GM18907 (cell line): ENCODE measurements at regions not wholly inside any gene's neighbourhood (a gene's known extent, or its start where the extent isn't known, plus 50 kb on each side); places are given as distances from the start of the nearest gene placed in this dataset.
"Not testable (repeated sequence)": the region's sequence is repeated elsewhere in the genome, so short reads cannot be mapped to it uniquely, and the experiment has no call there.

Source experiments
- ATAC-seq: cut with Tn5 transposase; IDR thresholded peaks from one replicate; pipeline ENCODE4 v1.9.1; 2021; ENCODE audit warnings: mild to moderate bottlenecking, moderate library complexity; ENCODE audit not compliant: unreplicated experiment

GRCh38 chr11:103584021-103584420, 452.4 kb upstream of the DDI1 start:
- no peak for ATAC-seq

- no peak for ATAC-seq
Measured at GRCh38 chr11:103584720-103585119, 451.7 kb upstream of the DDI1 start.

GRCh38 chr11:103585401-103585800, 451.0 kb upstream of the DDI1 start:
- no peak for ATAC-seq

GRCh38 chr11:103585911-103586310, 450.5 kb upstream of the DDI1 start:
- no peak for ATAC-seq

- no peak for ATAC-seq
Measured at GRCh38 chr11:103586756-103587155, 449.7 kb upstream of the DDI1 start.

- no peak for ATAC-seq
Measured at GRCh38 chr11:103587901-103588788, 448.3 kb upstream of the DDI1 start.

- ATAC-seq = no peak
Measured at GRCh38 chr11:103591554-103591953, 444.9 kb upstream of the DDI1 start.

GRCh38 chr11:103594283-103594682, 442.2 kb upstream of the DDI1 start:
- ATAC-seq = no peak

- no peak for ATAC-seq
Measured at GRCh38 chr11:103596315-103596714, 440.1 kb upstream of the DDI1 start.

- peak; percentile 98 for ATAC-seq
Measured at GRCh38 chr11:103601225-103601846, 435.1 kb upstream of the DDI1 start.

- no peak for ATAC-seq
Measured at GRCh38 chr11:103602840-103603239, 433.6 kb upstream of the DDI1 start.

GRCh38 chr11:103604310-103604709, 432.1 kb upstream of the DDI1 start:
- ATAC-seq = no peak

- ATAC-seq = no peak
Measured at GRCh38 chr11:103608566-103608965, 427.9 kb upstream of the DDI1 start.

- ATAC-seq = no peak
Measured at GRCh38 chr11:103609117-103610066, 427.0 kb upstream of the DDI1 start.

- no peak for ATAC-seq
Measured at GRCh38 chr11:103610435-103610834, 426.0 kb upstream of the DDI1 start.

GRCh38 chr11:103611526-103612260, 424.7 kb upstream of the DDI1 start:
- ATAC-seq = not testable (repeated sequence)

GRCh38 chr11:103612451-103612850, 424.0 kb upstream of the DDI1 start:
- not testable (repeated sequence) for ATAC-seq

GRCh38 chr11:103616586-103616985, 419.9 kb upstream of the DDI1 start:
- not testable (repeated sequence) for ATAC-seq

- ATAC-seq = no peak
Measured at GRCh38 chr11:103618528-103618927, 417.9 kb upstream of the DDI1 start.

GRCh38 chr11:103619480-103619879, 417.0 kb upstream of the DDI1 start:
- no peak for ATAC-seq
